ENCODE measurements at regions not wholly inside any gene's neighbourhood (a gene's known extent, or its start where the extent isn't known, plus 50 kb on each side); places are given as distances from the start of the nearest gene placed in this dataset.

DNA sequence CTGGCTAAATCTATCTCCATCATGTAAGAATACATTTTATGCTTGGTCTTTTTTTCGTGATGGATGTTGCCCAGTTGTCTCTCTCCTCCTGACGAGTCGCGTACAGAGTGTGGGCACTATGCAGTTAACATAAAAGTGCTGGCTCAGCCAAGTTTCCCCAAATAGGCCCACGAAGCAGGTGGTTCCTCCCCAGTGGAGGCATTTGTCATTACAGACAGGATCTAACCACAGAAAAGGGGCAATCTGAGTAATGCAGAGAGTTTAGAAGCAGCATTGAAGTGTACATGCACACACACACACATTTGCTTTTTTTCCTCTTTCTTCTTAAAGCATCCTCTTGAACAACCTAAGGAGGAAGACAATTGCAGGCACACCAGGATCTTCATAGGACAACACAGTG, 188.7 kb upstream of the VCX start:
- H3K27ac ChIP-seq = no peak overlapping the region
- H3K9ac ChIP-seq = no peak overlapping the region
- no peak overlapping the region for H2AFZ ChIP-seq
- H3K9me3 ChIP-seq (ENCODE audit: control insufficient read depth, low read length) = no peaks in the 10 kb centered on the region
- no peaks in the 10 kb centered on the region for H3K4me1 ChIP-seq
- TF ChIP-seq, protein P1, sequence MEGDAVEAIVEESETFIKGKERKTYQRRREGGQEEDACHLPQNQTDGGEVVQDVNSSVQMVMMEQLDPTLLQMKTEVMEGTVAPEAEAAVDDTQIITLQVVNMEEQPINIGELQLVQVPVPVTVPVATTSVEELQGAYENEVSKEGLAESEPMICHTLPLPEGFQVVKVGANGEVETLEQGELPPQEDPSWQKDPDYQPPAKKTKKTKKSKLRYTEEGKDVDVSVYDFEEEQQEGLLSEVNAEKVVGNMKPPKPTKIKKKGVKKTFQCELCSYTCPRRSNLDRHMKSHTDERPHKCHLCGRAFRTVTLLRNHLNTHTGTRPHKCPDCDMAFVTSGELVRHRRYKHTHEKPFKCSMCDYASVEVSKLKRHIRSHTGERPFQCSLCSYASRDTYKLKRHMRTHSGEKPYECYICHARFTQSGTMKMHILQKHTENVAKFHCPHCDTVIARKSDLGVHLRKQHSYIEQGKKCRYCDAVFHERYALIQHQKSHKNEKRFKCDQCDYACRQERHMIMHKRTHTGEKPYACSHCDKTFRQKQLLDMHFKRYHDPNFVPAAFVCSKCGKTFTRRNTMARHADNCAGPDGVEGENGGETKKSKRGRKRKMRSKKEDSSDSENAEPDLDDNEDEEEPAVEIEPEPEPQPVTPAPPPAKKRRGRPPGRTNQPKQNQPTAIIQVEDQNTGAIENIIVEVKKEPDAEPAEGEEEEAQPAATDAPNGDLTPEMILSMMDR (IDR thresholded peaks at IDR 0.05) = no peak
- H3K4me2 ChIP-seq (ENCODE audit: low read length) = no peak overlapping the region
- no peak overlapping the region for H3K4me3 ChIP-seq (ENCODE audit: low read depth, low read length)
- H3K36me3 ChIP-seq (ENCODE audit: control insufficient read depth, insufficient read depth, low read length) = no peaks in the 10 kb centered on the region
- H3K79me2 ChIP-seq = no peaks in the 10 kb centered on the region
- H3K27me3 ChIP-seq (ENCODE audit: control insufficient read depth, insufficient read depth, low read length) = no peaks in the 10 kb centered on the region

DNA sequence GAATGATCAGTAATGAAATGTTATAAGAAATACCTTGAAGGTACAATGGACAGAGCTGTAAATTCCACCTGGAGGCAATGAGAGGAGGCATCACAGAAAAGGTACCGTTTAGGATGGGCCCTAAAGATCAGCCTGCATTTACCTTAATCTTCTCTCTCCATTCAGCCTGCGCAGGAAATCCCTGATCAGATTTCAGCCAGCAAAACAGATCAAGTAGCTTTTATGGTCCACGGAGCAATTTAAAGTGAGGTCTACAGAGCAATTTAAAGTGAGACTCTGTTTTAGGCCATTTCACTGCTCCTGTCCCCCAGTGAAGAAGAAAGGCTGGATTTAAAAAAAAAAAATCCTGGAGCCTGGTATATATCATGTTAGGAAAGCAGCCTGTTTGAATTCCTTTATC, 195.1 kb upstream of the VCX start:
- no peak overlapping the region for H2AFZ ChIP-seq
- no peak overlapping the region for H3K4me3 ChIP-seq (ENCODE audit: low read depth, low read length)
- TF ChIP-seq, protein P1 (IDR thresholded peaks at IDR 0.05) = no peak
- H3K27me3 ChIP-seq (ENCODE audit: control insufficient read depth, insufficient read depth, low read length) = no peaks in the 10 kb centered on the region
- H3K9ac ChIP-seq = no peak overlapping the region
- no peaks in the 10 kb centered on the region for H3K4me1 ChIP-seq
- H3K27ac ChIP-seq = no peak overlapping the region
- H3K9me3 ChIP-seq (ENCODE audit: control insufficient read depth, low read length) = no peaks in the 10 kb centered on the region
- H3K4me2 ChIP-seq (ENCODE audit: low read length) = no peak overlapping the region
- no peaks in the 10 kb centered on the region for H3K36me3 ChIP-seq (ENCODE audit: control insufficient read depth, insufficient read depth, low read length)
- no peaks in the 10 kb centered on the region for H3K79me2 ChIP-seq

DNA sequence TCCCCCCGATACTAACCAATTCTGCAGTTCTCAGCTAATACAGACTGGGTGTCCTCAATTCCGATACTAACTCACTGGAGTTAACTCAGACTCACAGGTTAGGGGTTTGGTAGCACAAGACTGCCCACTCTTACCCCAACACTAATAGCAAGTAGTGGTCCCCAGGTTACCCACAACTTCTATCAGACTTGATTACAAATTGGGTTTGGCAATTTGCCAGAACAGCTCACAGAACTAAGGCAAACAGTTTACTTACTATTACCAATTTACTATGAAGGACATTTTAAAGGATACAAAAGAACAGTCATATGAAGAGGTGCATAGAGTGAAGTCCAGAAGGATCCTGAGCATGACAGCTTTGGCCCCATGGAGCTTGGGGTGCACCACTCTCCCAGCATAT, 201.8 kb upstream of the VCX start:
- Histone ChIP-seq H3K36me3 (ENCODE audit: control insufficient read depth, insufficient read depth, low read length) (no peaks in the 10 kb centered on the region), H3K9me3 (ENCODE audit: control insufficient read depth, low read length) (no peaks in the 10 kb centered on the region), H3K27ac (no peak overlapping the region), H3K4me1 (no peaks in the 10 kb centered on the region), H3K79me2 (no peaks in the 10 kb centered on the region), H3K9ac (no peak overlapping the region), H3K4me3 (ENCODE audit: low read depth, low read length) (no peak overlapping the region), H3K27me3 (ENCODE audit: control insufficient read depth, insufficient read depth, low read length) (no peaks in the 10 kb centered on the region), H2AFZ (no peak overlapping the region), H3K4me2 (ENCODE audit: low read length) (no peak overlapping the region)
- TF ChIP-seq, protein P1 (IDR thresholded peaks at IDR 0.05) = no peak

DNA sequence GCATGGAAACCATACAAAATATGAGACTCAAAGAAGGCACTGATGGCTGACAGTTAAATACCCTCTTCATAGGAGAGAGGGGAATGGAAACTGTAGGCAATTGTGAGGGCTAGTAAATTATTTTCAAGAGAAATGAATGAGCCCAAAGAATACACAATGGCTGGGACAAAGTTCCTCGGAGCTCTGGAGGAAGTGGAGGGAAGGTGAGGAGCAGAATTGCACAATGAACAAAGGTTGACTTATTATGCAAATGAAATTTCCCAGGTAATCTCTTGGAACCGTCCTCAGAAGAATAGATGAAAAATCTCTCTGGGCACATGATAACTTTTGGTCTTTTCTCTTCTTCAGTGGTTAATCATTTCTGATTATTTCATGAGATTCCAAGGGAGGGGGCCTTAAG, 202.6 kb upstream of the VCX start:
- Histone ChIP-seq H3K36me3 (ENCODE audit: control insufficient read depth, insufficient read depth, low read length) (no peaks in the 10 kb centered on the region), H3K79me2 (no peaks in the 10 kb centered on the region)
- TF ChIP-seq, protein P1 (IDR thresholded peaks at IDR 0.05) = no peak

DNA sequence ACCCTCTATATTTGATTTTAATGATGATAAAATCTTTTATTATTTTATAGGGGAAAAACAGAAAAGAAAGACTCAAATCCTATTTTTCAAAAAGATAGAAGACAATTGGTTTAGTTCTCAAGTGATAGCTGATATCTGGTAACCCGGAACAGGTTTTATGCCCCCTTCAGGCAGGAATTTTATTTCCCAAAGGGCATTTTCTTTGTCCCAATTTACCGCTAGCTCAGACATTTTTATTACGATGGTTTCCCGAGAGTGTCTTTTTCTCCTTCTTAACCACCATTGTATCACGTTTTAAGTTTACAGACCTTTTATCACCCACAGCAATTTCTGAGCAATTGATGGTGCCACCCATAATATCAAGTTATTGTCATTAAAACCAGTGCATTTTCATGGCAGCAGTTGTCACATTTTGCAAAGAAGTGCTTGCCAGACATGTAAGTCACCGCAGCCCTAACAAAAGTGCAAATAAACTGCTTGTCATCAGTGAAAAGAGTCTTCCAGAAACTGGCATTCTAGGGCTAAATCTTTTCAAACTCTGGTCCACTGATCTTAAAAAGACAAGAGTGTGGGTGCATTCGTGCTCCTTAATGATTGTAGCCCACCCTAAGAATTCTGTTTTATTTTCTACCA, 204.8 kb upstream of the VCX start:
- H3K4me2 ChIP-seq (ENCODE audit: low read length) = no peak overlapping the region
- no peaks in the 10 kb centered on the region for H3K36me3 ChIP-seq (ENCODE audit: control insufficient read depth, insufficient read depth, low read length)
- H3K79me2 ChIP-seq = no peaks in the 10 kb centered on the region
- H2AFZ ChIP-seq = no peak overlapping the region
- H3K9ac ChIP-seq = no peak overlapping the region
- H3K9me3 ChIP-seq (ENCODE audit: control insufficient read depth, low read length) = no peaks in the 10 kb centered on the region
- no peak overlapping the region for H3K27ac ChIP-seq
- H3K4me3 ChIP-seq (ENCODE audit: low read depth, low read length) = no peak overlapping the region
- H3K27me3 ChIP-seq (ENCODE audit: control insufficient read depth, insufficient read depth, low read length) = no peaks in the 10 kb centered on the region
- TF ChIP-seq, protein P1 (IDR thresholded peaks at IDR 0.05) = no peak
- no peaks in the 10 kb centered on the region for H3K4me1 ChIP-seq

More for the DNA sequence above, 202.6 kb upstream of the VCX start:
- no peak overlapping the region for H3K9ac ChIP-seq
- H3K4me3 ChIP-seq (ENCODE audit: low read depth, low read length) = no peak overlapping the region
- no peak overlapping the region for H3K27ac ChIP-seq
- H2AFZ ChIP-seq = no peak overlapping the region
- H3K4me1 ChIP-seq = no peaks in the 10 kb centered on the region
- H3K27me3 ChIP-seq (ENCODE audit: control insufficient read depth, insufficient read depth, low read length) = no peaks in the 10 kb centered on the region
- H3K9me3 ChIP-seq (ENCODE audit: control insufficient read depth, low read length) = no peaks in the 10 kb centered on the region
- H3K4me2 ChIP-seq (ENCODE audit: low read length) = no peak overlapping the region
